SH-SY5Y (cell line): ENCODE measurements at regions not wholly inside any gene's neighbourhood (a gene's known extent, or its start where the extent isn't known, plus 50 kb on each side); places are given as distances from the start of the nearest gene placed in this dataset.

Experiments used
- GATA2 ChIP-seq: IDR thresholded peaks from 2 replicates; pipeline ENCODE4 v1.6.1; 2011; ENCODE audit warnings: mild to moderate bottlenecking, low read depth, low read length
- GATA3 ChIP-seq: IDR thresholded peaks from 2 replicates; pipeline ENCODE4 v1.6.1; 2011; ENCODE audit warnings: low read depth, mild to moderate bottlenecking, low read length, moderate library complexity

DNA sequence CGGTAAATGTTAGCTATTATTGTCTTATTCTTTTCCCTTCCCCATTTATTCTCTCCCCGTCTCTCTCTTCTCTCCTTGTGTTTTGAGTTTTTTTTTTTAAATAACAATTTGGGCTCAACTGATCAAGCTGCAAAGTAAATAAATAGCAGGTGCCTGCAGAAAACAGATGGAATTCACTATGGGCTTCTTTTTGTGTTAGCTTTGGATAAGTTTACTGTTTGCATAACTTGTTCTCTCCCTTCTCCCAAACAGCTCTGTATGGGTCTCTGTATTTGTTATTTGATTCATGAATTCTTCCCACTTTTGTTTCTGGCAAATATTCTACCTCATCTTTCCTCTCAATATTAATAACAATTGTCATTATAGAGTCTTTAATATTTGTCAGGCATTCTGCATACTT is 111.8 kb upstream of the ASTN2 start:
- no peak for TF ChIP-seq GATA3
- TF ChIP-seq GATA2, result no peak

DNA sequence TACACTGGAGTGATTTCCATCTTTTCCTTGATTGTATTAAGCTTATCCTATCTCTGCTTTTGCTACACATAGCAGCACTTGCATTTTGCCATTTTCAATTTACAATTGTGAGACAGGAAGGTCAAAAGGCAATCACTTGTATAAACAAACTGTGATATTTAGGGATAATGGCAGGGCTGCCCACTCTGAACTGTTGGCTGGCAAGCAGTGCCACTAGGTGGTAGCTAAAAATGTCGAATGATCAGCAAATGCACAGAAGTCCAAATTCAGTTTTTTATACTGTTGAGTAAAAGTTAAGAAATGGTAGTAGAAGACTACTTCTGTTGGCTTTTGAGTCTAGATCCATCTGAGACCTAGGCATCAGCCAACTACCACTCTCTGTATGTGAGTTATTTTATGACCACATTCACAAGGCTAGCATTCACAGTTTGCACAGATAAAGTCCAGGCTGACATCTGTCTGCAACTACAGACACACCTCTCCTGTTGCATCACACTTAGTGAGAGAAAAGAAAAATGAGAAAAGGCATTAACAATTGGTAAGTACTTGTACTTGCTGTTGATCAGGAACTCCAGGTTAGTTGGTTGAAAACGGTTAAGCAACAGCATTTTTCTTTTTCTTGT is 108.8 kb upstream of the ASTN2 start:
- TF ChIP-seq GATA3, result no peak
- TF ChIP-seq GATA2, result no peak

DNA sequence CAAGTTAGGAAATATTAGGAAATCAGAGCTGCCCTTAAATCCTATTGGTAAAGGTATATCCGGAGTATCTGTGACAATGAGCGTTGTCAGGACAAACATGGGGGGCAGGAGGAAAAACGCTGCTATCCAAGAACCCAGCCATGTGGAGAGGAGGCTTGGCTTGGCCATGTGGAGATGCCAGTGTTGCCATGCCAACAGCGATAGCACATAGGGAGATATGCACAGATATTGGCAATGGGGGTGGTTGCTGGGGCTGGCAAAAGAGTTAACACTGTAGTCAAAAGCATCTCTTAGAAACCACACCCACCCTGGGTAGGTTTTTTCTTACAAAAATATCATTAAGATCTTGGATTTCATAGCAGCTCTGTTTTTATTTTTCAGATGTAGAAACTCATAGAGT is 106.4 kb upstream of the ASTN2 start:
- TF ChIP-seq GATA3, result no peak
- TF ChIP-seq GATA2, result no peak

DNA sequence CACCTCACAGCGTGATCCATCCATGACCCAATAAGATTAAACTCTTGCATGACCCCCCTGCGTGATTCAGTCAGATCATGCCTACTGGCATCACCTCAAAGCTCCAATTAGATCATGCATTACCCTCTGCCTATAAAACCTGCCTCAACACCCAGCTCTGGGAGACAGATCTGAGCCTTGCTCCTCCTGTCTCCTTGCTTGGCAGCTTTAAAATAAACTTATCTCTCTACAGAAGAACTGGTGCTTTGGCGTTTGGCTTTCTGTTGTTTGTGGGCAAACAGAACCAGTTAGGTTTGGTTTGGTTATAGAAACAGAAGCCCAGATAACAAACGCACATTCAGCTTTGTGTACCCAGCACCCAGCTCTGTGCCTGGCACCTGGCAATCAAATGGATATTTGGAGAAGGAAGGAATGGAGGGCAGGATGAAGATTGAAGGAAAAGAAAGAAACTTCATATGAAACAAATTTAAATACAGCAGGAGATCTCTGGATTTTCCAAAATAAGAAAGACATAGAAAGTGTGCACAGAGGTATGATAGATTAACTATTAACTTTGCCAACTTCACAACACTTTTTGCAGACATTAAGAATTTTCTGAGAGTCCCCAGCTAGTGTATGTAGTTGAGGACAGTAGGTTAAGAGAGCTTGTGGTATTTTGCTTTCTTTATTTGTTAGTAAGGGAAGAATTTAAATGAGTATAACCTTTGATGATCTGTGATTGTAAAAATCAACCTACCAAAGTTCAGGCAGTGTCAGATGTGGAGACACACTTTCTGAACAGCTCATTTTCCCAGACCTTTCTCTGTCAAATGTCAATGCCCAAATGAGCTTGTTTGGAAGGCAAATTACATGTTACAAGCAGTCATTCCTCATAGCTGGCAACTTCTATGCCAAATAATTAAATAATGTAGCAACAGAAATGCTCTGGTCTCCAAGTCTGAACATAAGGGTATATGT is 102.1 kb upstream of the ASTN2 start:
- TF ChIP-seq GATA3 (no peak), GATA2 (no peak)

GRCh38 chr9:117511852-117512481 is 97.1 kb upstream of the ASTN2 start:
- TF ChIP-seq GATA2, result no peak
- TF ChIP-seq GATA3, result no peak

GRCh38 chr9:117496307-117496706 is 81.5 kb upstream of the ASTN2 start:
- no peak for TF ChIP-seq GATA3
- no peak for TF ChIP-seq GATA2

DNA sequence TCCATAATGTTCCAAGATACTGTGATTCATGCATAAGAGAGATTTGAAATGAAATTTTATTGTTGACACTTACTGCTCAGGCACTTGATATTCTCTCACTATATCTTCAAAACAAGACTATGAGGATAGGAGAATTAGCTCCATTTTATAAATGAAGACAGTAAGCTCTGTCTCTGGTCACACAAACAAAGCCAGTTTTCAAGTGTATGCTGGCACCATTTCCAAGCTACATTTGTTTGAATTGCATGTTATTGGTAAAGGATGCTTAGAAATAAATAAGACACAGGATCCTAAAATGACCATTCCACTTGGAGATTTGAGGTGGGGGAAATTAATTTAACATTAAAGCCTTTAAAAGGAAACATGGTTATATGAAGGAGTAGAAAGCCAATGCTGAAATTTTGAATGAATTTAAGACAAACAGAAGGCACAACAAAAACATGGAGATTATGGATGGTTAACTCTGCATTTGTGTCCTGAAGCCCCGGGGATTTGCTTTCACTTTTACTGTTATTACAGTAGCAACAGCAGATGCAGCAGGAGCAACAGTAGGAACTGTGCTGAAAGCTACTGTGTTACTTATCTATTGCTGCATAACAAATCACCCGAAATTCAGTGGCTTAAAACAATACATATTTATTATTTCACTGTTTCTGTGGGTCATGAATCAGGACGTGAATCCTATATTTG is 79.7 kb upstream of the ASTN2 start:
- TF ChIP-seq GATA2 (no peak), GATA3 (no peak)

GRCh38 chr9:117492476-117492875 is 77.6 kb upstream of the ASTN2 start:
- TF ChIP-seq GATA2 (no peak), GATA3 (no peak)

DNA sequence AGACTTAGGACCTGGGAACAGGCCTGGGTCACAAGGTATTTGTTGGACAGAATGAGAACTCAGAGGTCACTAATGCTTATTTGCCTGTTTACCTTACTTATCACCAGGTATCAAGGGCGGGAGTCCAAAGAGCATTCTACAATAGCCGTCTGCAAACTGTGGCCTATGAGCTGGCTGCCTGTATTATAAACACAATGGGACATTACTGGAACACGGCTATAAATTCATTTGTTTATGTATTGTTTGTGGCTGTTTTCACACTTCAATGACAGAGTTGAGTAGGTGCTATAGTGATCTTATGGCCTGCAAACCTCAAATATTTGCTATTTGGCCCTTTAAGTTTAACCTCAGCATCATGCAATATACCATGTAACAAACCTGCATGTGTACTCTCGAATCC is 76.6 kb upstream of the ASTN2 start:
- no peak for TF ChIP-seq GATA3
- TF ChIP-seq GATA2, result no peak

DNA sequence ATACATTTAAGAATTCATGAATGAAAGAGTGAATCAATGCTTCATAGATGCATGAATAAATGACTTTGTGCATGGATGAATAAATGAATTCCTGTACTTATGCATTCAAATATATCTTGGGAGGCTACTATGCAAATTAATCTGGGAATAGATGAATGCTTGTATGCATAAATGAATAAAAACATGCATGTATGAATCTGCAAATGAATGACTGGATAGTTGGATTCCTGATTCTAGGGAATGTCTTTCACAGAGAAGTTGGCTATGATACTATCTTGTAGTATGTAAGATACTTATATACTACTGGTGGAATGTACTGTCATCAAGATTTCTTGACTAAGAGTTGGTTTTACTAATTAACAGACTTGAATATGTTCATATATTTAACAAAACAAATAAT is 75.3 kb upstream of the ASTN2 start:
- TF ChIP-seq GATA2, result no peak

- TF ChIP-seq GATA2 (no peak; the same call in 1 of the 2 replicates), GATA3 (no peak)
Observed at GRCh38 chr9:117488659-117489058, 73.8 kb upstream of the ASTN2 start.

DNA sequence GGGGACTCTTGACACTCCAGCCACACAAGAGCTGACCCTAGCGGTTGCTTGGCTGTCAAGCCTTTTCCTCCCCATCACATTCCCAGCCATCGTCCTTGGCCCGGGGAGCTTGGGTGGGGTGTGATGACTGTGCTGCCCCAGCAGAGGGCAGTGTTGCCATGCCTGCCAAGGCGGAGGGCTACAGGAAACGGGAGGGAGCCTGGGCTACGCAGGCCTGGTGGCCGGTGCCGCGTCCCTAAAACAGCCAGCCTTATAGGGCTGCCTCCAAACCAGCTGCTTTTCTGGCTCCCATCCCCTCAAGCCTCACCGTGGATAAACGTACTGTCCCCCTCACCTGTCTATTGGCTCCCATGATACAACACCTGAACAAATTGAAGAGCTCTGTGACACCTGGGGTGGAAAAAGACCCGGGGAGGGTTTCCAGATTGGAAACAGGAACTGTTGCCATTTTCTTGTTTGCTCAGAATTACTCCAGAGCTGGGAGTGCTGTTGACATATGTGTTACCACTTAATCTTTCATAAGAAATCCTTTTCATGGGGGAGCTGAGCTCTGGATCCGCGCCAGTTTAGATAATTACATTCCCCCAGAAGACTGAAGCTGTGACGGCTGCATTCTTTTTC is 72.8 kb upstream of the ASTN2 start:
- TF ChIP-seq GATA3 (no peak), GATA2 (no peak)

DNA sequence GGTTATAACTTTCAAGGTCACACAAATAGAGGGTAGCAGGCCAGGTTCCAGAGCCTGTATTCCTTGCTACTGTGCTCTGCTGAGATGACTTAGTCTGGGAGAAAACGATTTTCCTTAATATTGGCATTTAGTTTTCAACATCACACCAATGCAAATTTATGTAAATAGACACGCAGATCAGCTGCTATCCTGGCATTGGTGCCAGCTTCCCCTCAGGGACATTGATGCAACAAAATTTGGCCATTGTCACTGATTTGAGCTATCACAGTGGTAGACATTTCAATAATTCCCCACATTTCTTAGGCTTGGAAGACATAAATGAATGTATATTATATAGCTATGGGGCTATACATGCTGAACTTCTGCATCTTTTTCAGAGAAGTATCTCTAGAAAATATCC is 71.6 kb upstream of the ASTN2 start:
- no peak for TF ChIP-seq GATA3
- no peak for TF ChIP-seq GATA2

GRCh38 chr9:117485176-117485575 is 70.3 kb upstream of the ASTN2 start:
- TF ChIP-seq GATA3, result no peak
- TF ChIP-seq GATA2, result no peak
